ENCODE measurements at regions not wholly inside any gene's neighbourhood (a gene's known extent, or its start where the extent isn't known, plus 50 kb on each side); places are given as distances from the start of the nearest gene placed in this dataset.

DNA sequence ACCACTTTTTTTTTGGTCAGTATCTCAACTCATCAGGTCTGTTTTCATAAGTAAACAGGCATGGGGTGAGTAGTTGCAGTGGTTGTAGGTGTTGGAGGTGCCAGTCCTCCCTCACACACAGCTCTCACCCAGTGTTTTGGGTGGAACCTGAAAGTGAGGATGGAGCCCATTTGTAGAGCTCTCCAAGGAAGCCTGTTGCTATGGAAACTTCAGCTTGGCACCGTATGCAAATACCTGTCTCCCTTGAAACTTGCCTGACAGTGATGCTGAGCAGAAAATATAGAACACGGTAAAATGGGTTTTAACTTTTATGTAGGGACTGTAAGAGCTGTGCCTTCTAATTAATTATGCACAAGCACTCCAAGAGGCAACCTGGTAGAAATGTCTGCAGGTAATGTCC lies 214.1 kb downstream of the AJAP1 start:
- DNase-seq (ENCODE audit: low read depth) = no peak

DNA sequence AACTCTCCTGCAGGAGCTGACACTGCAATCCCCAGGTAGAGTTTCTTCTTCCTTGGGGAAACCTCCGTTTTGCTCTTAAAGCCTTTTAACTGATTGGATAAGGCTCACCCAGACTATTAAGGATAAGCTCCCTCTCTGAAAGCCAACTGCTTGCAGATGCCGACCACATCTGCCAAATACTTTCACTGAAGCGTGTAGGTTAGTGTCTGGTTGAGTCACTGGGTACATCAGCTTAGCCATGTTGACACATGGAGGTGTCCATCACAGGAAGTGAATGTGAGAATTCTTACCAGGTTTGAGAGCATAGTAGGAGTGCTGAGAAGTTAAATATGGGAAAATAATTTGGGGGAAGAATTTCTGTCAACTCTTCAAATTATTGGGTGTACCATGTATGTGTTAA lies 202.0 kb downstream of the AJAP1 start:
- DNase-seq (ENCODE audit: low read depth) = no peak

DNA sequence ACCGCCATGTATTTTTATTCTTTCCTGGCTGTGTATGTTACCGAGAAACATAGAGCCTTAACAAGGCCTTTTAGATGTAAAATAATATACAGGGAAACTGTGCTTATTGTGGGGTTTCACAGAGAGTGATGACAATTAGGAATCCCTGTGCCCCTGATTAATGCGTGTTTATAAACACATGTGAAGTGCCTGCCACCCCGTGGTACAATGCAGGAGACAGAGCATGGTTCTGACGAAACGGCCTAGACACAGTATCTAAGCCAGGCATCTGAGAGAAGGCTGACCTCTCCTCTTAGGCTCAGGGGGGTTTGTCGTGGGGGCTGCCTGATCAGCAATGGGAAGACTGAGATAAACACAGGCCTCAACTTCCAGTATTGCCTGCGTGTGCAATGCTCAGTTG lies 200.0 kb downstream of the AJAP1 start:
- no peak for DNase-seq (ENCODE audit: low read depth)

DNA sequence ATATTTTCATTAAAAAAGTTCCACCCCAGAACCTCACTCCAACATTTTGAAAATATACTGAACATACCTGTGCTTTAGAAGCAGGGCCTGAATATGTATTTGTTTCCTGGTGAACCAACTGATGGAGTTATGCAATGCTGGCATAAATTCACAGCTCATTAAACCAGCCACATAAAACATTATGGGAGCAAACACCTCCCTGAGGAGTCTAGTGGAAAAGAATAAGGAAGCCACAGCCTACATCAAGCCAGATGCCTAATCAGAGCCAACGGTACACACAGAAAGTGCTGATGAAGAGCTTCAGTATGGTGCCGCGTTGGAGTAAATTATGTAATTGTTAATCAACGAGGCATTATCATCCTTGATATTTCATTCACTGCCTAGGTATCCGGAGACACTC lies 199.5 kb downstream of the AJAP1 start:
- no peak for DNase-seq (ENCODE audit: low read depth)

DNA sequence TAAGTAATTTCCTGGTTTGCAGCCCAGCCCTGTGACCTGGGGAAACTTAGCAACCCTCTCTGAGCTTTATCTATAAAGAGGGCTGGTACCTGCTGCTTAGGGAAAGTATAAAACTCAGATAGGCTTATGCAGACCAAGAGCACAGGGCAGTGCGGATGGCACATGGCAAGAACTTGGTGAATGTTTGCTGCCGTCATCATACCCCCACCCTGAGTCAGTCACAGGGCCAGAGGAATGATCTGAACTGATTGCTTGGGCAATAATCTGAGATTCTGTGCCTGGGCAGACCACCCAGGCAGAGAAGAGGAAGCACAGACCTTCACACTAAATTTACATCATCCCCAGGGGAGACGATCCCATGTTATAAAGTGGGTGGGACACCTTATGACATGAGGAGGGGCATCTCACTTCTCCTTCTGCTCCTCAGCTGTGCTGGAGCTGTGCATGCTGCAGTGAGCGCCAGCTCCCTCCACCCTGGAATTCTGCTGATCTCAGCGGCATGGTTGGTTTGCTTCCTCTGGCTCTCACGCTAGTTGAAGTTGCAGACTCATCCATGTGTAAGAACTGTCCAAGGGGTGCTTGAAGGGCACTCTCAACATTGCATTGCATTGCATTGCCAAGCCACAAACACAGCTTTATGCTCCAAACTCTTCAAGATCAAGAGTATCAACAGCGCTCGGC lies 197.1 kb downstream of the AJAP1 start:
- DNase-seq (ENCODE audit: low read depth) = no peak

DNA sequence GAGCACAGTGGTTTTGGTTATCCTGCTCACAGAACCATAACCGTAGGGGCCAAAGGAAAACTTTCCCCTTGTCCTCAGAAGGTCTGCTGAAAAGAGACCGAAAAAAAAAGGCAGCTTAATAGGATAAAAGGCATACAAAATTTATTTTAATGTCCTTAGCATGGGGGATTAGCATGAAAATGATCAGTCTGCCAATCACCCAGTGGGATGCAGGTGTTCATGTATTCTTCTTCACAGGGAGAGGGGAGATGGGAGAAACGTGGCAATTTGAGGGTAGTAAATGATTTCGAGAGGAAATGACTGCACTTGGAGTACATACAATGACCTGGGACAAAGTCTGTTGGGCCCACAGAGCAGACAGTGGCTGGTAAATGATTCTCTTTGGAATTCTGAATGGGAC lies 194.0 kb downstream of the AJAP1 start:
- DNase-seq (ENCODE audit: low read depth) = no peak

DNA sequence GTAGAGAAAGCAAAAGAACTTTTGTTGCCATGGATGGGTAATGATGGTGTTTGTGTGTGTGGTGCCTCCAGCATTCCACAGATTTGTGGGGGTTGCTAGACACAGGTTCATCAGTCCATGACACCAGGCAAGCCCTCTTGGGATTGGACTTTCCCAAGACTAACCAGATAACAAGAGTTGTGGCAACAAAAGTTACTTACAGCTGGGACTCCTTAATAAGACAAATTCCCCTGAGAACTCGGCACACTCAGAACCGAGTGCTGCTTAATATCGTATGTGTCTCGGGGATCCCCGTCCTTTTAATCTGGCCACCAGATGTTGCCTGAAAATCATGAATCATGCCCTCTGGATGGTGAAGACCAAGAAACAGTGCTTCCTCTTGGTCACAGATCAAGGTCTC lies 193.3 kb downstream of the AJAP1 start:
- no peak for DNase-seq (ENCODE audit: low read depth)

All from activated T-cell treated with anti-CD3 and anti-CD28 coated beads for 48 hours (primary cell).